Astrocyte (in vitro differentiated cells and primary cell): ENCODE measurements at regions not wholly inside any gene's neighbourhood (a gene's known extent, or its start where the extent isn't known, plus 50 kb on each side); places are given as distances from the start of the nearest gene placed in this dataset.
A peak's percentile ranks its signal among the peaks of the same experiment; 100 is the strongest.

Experiments
- DNase-seq: peaks from one replicate; pipeline ENCODE4 v3.0.0-alpha.2; 2010; ENCODE audit warnings: low read depth
- FAIRE-seq: peaks from 2 replicates; lab custom pipeline; 2011; peaks lifted over from hg19 to GRCh38; lab: Jason Lieb, UNC
- H2AFZ ChIP-seq: 2 replicates; pipeline ENCODE4 v1.6.0; 2012; ENCODE audit warnings: low read depth, low read length, inconsistent platforms
- H3K27ac ChIP-seq: 2 replicates; pipeline ENCODE4 v1.5.1; 2011; ENCODE audit warnings: low read depth, low read length, inconsistent platforms
- H3K27me3 ChIP-seq: 2 replicates; pipeline ENCODE4 v1.6.0; 2011; ENCODE audit warnings: low read length, inconsistent platforms; ENCODE audit not compliant: insufficient read depth
- H3K36me3 ChIP-seq: 2 replicates; pipeline ENCODE4 v1.5.1; 2011; ENCODE audit warnings: low read length, inconsistent platforms; ENCODE audit not compliant: insufficient read depth
- H3K4me1 ChIP-seq: 2 replicates; pipeline ENCODE4 v1.5.1; 2011; ENCODE audit warnings: low read length, inconsistent platforms; ENCODE audit not compliant: insufficient read depth
- H3K4me2 ChIP-seq: 2 replicates; pipeline ENCODE4 v1.6.0; 2012; ENCODE audit warnings: low read length, inconsistent platforms
- H3K4me3 ChIP-seq: 2 replicates; pipeline ENCODE4 v1.5.1; 2011; ENCODE audit warnings: low read depth, mild to moderate bottlenecking, low read length, inconsistent platforms; ENCODE audit not compliant: insufficient read depth
- H3K79me2 ChIP-seq: 2 replicates; pipeline ENCODE4 v1.6.0; 2012; ENCODE audit warnings: mild to moderate bottlenecking, low read length, inconsistent platforms; ENCODE audit not compliant: insufficient read depth
- H3K9ac ChIP-seq: 2 replicates; pipeline ENCODE4 v1.6.0; 2012; ENCODE audit warnings: mild to moderate bottlenecking, low read length, inconsistent platforms
- H3K9me3 ChIP-seq: 2 replicates; pipeline ENCODE4 v1.5.1; 2012; ENCODE audit warnings: low read depth, mild to moderate bottlenecking, low read length, inconsistent platforms; ENCODE audit not compliant: insufficient read depth
- H4K20me1 ChIP-seq: 2 replicates; pipeline ENCODE4 v1.6.0; 2012; ENCODE audit warnings: low read length, inconsistent platforms; ENCODE audit not compliant: insufficient read depth
- H3K27ac Mint-ChIP-seq: one replicate; pipeline ENCODE4 v1.8.0; 2021; ENCODE audit warnings: mild to moderate bottlenecking, mixed read lengths; ENCODE audit not compliant: unreplicated experiment
- H3K27me3 Mint-ChIP-seq: one replicate; pipeline ENCODE4 v1.8.0; 2021; ENCODE audit warnings: low read depth, mixed read lengths; ENCODE audit not compliant: unreplicated experiment
- H3K36me3 Mint-ChIP-seq: one replicate; pipeline ENCODE4 v1.8.0; 2021; ENCODE audit warnings: low read depth, mixed read lengths; ENCODE audit not compliant: unreplicated experiment
- H3K4me1 Mint-ChIP-seq: one replicate; pipeline ENCODE4 v1.8.0; 2021; ENCODE audit warnings: low read depth, mixed read lengths; ENCODE audit not compliant: unreplicated experiment
- H3K4me3 Mint-ChIP-seq: one replicate; pipeline ENCODE4 v1.8.0; 2021; ENCODE audit warnings: mild to moderate bottlenecking, moderate library complexity, mixed read lengths; ENCODE audit not compliant: unreplicated experiment
- H3K9me3 Mint-ChIP-seq: one replicate; pipeline ENCODE4 v1.8.0; 2021; ENCODE audit warnings: mild to moderate bottlenecking, mixed read lengths; ENCODE audit not compliant: unreplicated experiment
- EZH2 ChIP-seq: IDR thresholded peaks from 2 replicates; pipeline ENCODE4 v1.6.1; 2012; ENCODE audit warnings: mild to moderate bottlenecking, low read length, inconsistent platforms; ENCODE audit not compliant: insufficient read depth
- TF ChIP-seq, protein P1 (sequence below): IDR thresholded peaks from 2 replicates; pipeline ENCODE4 v1.5.1; 2011; ENCODE audit warnings: low read depth, mild to moderate bottlenecking, inconsistent platforms, low read length, moderate library complexity; ENCODE audit not compliant: insufficient read depth

DNA sequence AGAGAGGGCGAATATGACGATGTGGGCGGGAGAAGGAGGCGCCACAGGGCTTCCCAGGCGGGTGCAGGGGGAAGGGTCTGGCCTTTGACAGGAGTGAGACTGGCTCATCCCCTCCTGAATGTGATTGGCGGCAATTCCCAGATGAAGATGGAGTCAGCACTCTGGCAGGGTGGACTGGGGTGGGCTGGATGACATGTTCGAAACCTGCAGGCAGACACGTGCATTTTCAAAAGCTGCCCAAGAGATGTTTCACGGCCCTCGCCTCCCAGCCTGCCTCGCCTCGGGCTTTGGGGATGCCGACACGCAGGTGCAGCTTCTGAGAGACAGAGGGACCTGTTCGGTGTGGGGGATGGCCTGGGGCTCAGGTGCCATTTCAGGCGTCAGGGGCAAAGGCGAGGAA lies 66.8 kb upstream of the AFDN start:
- Histone ChIP-seq H3K4me2 (no peak overlapping the region), H3K27ac (no peak overlapping the region), H3K79me2 (no peaks in the 10 kb centered on the region), H3K9me3 (no peaks in the 10 kb centered on the region), H3K36me3 (no peaks in the 10 kb centered on the region), H3K27me3 (no peaks in the 10 kb centered on the region), H3K9ac (no peak overlapping the region), H4K20me1 (no peaks in the 10 kb centered on the region), H2AFZ (no peak overlapping the region), H3K4me3 (no peak overlapping the region), H3K4me1 (no peaks in the 10 kb centered on the region)
- no peaks in the 10 kb centered on the region for H3K36me3 Mint-ChIP-seq
- peaks cover 46% of the 10 kb centered on the region for H3K27me3 Mint-ChIP-seq
- no peak overlapping the region for H3K27ac Mint-ChIP-seq
- no peak for FAIRE-seq
- H3K4me1 Mint-ChIP-seq = peaks cover 5% of the 10 kb centered on the region
- no peak for DNase-seq
- H3K9me3 Mint-ChIP-seq = no peaks in the 10 kb centered on the region
- TF ChIP-seq, protein P1, sequence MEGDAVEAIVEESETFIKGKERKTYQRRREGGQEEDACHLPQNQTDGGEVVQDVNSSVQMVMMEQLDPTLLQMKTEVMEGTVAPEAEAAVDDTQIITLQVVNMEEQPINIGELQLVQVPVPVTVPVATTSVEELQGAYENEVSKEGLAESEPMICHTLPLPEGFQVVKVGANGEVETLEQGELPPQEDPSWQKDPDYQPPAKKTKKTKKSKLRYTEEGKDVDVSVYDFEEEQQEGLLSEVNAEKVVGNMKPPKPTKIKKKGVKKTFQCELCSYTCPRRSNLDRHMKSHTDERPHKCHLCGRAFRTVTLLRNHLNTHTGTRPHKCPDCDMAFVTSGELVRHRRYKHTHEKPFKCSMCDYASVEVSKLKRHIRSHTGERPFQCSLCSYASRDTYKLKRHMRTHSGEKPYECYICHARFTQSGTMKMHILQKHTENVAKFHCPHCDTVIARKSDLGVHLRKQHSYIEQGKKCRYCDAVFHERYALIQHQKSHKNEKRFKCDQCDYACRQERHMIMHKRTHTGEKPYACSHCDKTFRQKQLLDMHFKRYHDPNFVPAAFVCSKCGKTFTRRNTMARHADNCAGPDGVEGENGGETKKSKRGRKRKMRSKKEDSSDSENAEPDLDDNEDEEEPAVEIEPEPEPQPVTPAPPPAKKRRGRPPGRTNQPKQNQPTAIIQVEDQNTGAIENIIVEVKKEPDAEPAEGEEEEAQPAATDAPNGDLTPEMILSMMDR = no peak
- no peak for TF ChIP-seq EZH2
- no peak overlapping the region for H3K4me3 Mint-ChIP-seq

DNA sequence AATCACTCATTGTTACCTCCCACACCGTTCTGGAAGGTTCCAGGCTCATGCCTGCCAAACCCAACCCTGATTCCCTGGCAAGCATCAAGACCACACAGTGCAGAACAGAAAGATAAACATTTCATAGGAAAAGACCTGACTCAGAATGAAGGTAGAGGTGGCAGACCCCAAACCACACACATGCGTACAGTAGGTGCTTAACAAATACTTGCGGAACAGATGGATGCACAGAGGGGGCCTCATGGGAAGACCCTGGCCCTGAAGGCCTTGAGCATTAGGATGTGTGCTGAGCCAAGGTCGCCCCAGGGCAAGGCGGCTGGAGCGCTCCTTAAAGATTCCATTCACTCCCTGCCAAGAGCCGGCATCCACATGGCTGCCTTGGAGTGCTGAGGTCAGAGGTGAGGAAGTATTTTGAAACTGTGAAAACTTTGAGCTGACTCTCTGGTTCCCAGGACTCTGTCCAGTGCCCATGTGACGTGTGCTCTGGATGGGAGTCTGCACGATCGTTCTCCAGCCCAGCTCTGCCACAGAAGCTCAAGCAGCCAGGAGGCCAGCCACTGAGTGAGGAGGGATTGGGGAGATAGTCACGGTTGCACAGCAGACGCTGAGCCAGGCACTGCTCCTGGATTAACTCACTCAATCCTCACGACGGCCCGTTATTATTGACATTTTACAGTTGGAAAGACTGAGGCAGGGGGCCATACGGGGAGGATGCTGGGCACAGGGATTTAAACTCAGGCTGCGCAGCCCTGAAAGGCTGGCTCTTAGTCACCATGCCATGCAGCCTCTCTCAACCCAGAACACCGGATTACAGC lies 65.5 kb upstream of the AFDN start:
- Mint-ChIP-seq H3K27ac (no peak overlapping the region), H3K9me3 (no peaks in the 10 kb centered on the region), H3K4me3 (no peak overlapping the region), H3K36me3 (no peaks in the 10 kb centered on the region), H3K27me3 (peaks cover 56% of the 10 kb centered on the region), H3K4me1 (peaks cover 5% of the 10 kb centered on the region)
- Histone ChIP-seq H4K20me1 (no peaks in the 10 kb centered on the region), H3K36me3 (no peaks in the 10 kb centered on the region), H3K9me3 (no peaks in the 10 kb centered on the region), H3K4me2 (no peak overlapping the region), H3K27ac (no peak overlapping the region), H3K4me3 (no peak overlapping the region), H3K79me2 (no peaks in the 10 kb centered on the region), H3K9ac (no peak overlapping the region), H3K4me1 (no peaks in the 10 kb centered on the region), H2AFZ (no peak overlapping the region), H3K27me3 (peaks cover 4% of the 10 kb centered on the region)
- TF ChIP-seq EZH2 = no peak
- TF ChIP-seq, protein P1 = no peak
- FAIRE-seq (no peak), DNase-seq (peak; percentile 28)

DNA sequence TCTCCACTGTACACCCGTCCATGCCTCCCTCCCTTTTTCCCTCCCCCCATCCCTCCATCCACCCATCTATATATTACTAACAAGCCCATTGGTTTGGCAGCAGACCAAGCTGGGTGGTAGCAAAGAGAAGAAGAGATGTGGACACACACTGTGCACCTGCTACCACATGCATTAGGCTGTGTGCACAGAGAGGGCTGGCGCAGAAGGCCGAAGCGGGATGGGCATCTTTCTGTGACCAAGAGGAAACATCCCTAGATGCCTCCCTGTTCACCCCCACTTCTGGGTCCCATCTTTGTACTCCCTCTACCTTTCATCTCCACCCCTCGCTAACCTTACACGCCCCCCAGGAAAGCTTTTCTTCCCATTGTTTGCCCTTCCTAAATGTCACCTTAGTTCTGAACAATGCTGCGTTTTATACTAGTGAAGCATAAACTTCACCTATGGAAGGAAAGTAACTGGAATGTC lies 64.9 kb upstream of the AFDN start:
- H3K27ac ChIP-seq = no peak overlapping the region
- no peaks in the 10 kb centered on the region for H3K36me3 Mint-ChIP-seq
- H3K4me3 ChIP-seq = no peak overlapping the region
- TF ChIP-seq, protein P1 = no peak
- no peak for TF ChIP-seq EZH2
- peaks cover 4% of the 10 kb centered on the region for H3K27me3 ChIP-seq
- no peak for FAIRE-seq
- no peak overlapping the region for H3K9ac ChIP-seq
- H3K4me1 Mint-ChIP-seq = peaks cover 3% of the 10 kb centered on the region
- peaks cover 56% of the 10 kb centered on the region for H3K27me3 Mint-ChIP-seq
- no peak for DNase-seq
- H3K79me2 ChIP-seq = no peaks in the 10 kb centered on the region
- no peak overlapping the region for H3K4me2 ChIP-seq
- H3K36me3 ChIP-seq = no peaks in the 10 kb centered on the region
- no peak overlapping the region for H2AFZ ChIP-seq
- H3K9me3 ChIP-seq = no peaks in the 10 kb centered on the region
- H3K27ac Mint-ChIP-seq = no peak overlapping the region
- no peaks in the 10 kb centered on the region for H3K9me3 Mint-ChIP-seq
- no peaks in the 10 kb centered on the region for H3K4me1 ChIP-seq
- no peaks in the 10 kb centered on the region for H4K20me1 ChIP-seq
- H3K4me3 Mint-ChIP-seq = no peak overlapping the region
